IPS-15b (cell line): ENCODE measurements at regions not wholly inside any gene's neighbourhood (a gene's known extent, or its start where the extent isn't known, plus 50 kb on each side); places are given as distances from the start of the nearest gene placed in this dataset.

Experiments used
- H3K27me3 ChIP-seq: one replicate; pipeline ENCODE4 v1.6.1; 2013; ENCODE audit warnings: low read length; ENCODE audit not compliant: control insufficient read depth, insufficient read depth
- H3K36me3 ChIP-seq: one replicate; pipeline ENCODE4 v1.6.1; 2013; ENCODE audit warnings: low read length; ENCODE audit not compliant: control insufficient read depth, insufficient read depth
- H3K4me1 ChIP-seq: one replicate; pipeline ENCODE4 v1.6.1; 2013; ENCODE audit warnings: mild to moderate bottlenecking, low read length; ENCODE audit not compliant: control insufficient read depth, insufficient read depth
- H3K4me3 ChIP-seq: one replicate; pipeline ENCODE4 v1.5.1; 2013; ENCODE audit warnings: low read depth, low read length
- H3K9ac ChIP-seq: one replicate; pipeline ENCODE4 v1.6.1; 2013; ENCODE audit warnings: low read depth, mild to moderate bottlenecking, low read length
- H3K9me3 ChIP-seq: one replicate; pipeline ENCODE4 v1.6.1; 2013; ENCODE audit warnings: mild to moderate bottlenecking, low read length; ENCODE audit not compliant: control insufficient read depth, insufficient read depth

- H3K4me1 ChIP-seq, result no peaks in the 10 kb centered on the region
- H3K9me3 ChIP-seq, result no peaks in the 10 kb centered on the region
- H3K9ac ChIP-seq, result no peak overlapping the region
- H3K36me3 ChIP-seq, result no peaks in the 10 kb centered on the region
- no peaks in the 10 kb centered on the region for H3K27me3 ChIP-seq
- no peak overlapping the region for H3K4me3 ChIP-seq
These were observed 761.2 kb downstream of the MAT2B start for GRCh38 chr5:164266571-164266970.

DNA sequence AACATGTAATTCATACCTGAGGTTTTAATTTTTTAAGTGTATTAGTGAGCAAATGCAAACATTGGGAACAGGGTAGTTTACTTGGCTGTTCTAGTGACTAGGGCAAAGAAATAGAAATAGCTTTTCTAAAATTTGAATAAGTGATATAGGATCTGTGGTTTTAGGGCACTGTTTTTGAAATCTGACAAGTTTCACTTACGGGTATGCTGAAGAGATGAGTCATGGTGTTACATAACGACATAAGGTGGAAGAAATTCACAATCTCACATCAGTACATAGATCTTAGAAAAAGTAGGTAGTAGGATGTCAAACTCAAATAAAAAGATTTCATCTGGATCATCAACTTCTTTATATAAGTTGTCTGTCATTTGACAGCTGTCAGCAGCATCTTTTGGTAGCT, 772.3 kb downstream of the MAT2B start:
- Histone ChIP-seq H3K9me3 (no peaks in the 10 kb centered on the region), H3K27me3 (no peaks in the 10 kb centered on the region), H3K9ac (no peak overlapping the region), H3K36me3 (no peaks in the 10 kb centered on the region), H3K4me1 (no peaks in the 10 kb centered on the region), H3K4me3 (no peak overlapping the region)

DNA sequence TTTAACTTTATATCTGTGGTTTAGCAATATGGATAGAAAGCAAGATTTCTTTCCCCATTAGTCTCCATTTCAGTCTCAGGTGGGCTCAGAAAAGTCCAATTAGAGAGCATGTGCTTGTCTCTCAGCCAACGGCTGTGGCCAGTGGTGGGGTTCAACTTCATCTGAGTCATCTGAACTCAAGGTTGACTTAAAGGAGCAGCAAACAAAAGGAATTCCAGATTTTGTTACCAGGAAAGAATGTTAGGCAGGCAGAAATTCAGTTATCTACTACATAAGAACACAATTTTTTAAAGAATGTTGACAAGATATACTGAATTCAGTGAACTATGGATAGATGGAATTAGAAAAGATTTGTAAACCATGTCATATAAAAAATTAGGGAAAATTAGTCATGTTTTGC, 784.1 kb downstream of the MAT2B start:
- Histone ChIP-seq H3K27me3 (no peaks in the 10 kb centered on the region), H3K36me3 (no peaks in the 10 kb centered on the region), H3K9me3 (no peaks in the 10 kb centered on the region), H3K4me1 (no peaks in the 10 kb centered on the region), H3K9ac (no peak overlapping the region), H3K4me3 (no peak overlapping the region)

DNA sequence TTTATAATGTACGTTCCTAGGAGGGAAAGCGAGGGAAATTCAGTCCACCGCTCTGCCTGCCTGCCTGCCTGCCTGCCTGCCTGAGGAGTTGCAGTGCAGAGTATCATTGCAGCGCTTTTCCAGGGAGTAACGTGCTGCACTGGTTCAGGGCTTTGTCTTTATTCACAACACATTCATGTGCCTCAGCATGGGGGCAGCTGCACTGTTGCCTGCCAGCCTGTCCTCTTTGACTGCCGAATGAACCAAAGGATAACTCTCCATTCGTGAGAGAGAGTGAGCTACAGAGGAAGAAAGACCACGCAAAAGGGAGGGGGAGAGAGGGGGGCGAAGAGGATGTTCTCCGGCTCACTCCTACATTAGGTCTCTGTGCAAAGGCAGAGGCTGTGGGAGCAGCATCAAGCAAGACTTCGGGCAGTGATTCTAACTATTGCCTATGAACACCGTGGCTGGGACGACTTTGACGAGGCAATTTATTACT, 791.2 kb downstream of the MAT2B start:
- Histone ChIP-seq H3K9me3 (no peaks in the 10 kb centered on the region), H3K4me3 (peak overlapping the region; percentile 55), H3K4me1 (peaks cover 6% of the 10 kb centered on the region), H3K27me3 (no peaks in the 10 kb centered on the region), H3K36me3 (no peaks in the 10 kb centered on the region), H3K9ac (peak overlapping the region; percentile 73)

- Histone ChIP-seq H3K4me3 (no peak overlapping the region), H3K9ac (no peak overlapping the region), H3K4me1 (peaks cover 6% of the 10 kb centered on the region), H3K27me3 (no peaks in the 10 kb centered on the region), H3K36me3 (no peaks in the 10 kb centered on the region), H3K9me3 (no peaks in the 10 kb centered on the region)
These were observed 792.7 kb downstream of the MAT2B start for GRCh38 chr5:164298165-164298564.

- Histone ChIP-seq H3K9me3 (no peaks in the 10 kb centered on the region), H3K4me3 (no peak overlapping the region), H3K36me3 (no peaks in the 10 kb centered on the region), H3K9ac (no peak overlapping the region), H3K27me3 (no peaks in the 10 kb centered on the region), H3K4me1 (peaks cover 6% of the 10 kb centered on the region)
These were observed 794.9 kb downstream of the MAT2B start for GRCh38 chr5:164300295-164300694.

DNA sequence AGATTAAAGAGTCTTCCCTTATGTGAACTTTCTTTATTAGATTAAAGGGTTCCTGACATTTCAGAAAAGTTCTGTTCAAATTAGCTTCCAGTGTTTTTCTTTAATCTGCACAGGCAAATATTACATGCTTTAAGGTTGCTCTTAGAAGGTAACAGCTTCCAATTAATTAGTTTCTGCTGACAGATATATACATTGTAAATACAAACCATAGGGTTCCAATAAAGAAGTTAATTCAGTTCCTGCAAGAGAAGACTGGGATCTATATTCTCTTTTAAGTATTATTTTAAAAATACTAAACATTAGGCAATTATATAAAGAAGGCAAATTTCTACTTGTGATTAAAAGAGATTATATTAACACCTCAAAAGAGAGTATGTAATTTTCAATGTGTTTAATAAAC, 795.7 kb downstream of the MAT2B start:
- Histone ChIP-seq H3K4me3 (no peak overlapping the region), H3K27me3 (no peaks in the 10 kb centered on the region), H3K36me3 (no peaks in the 10 kb centered on the region), H3K4me1 (peaks cover 4% of the 10 kb centered on the region), H3K9me3 (no peaks in the 10 kb centered on the region), H3K9ac (no peak overlapping the region)

GRCh38 chr5:164301708-164302107, 796.3 kb downstream of the MAT2B start:
- Histone ChIP-seq H3K9ac (no peak overlapping the region), H3K9me3 (no peaks in the 10 kb centered on the region), H3K36me3 (no peaks in the 10 kb centered on the region), H3K4me3 (no peak overlapping the region), H3K4me1 (peaks cover 2% of the 10 kb centered on the region), H3K27me3 (no peaks in the 10 kb centered on the region)

DNA sequence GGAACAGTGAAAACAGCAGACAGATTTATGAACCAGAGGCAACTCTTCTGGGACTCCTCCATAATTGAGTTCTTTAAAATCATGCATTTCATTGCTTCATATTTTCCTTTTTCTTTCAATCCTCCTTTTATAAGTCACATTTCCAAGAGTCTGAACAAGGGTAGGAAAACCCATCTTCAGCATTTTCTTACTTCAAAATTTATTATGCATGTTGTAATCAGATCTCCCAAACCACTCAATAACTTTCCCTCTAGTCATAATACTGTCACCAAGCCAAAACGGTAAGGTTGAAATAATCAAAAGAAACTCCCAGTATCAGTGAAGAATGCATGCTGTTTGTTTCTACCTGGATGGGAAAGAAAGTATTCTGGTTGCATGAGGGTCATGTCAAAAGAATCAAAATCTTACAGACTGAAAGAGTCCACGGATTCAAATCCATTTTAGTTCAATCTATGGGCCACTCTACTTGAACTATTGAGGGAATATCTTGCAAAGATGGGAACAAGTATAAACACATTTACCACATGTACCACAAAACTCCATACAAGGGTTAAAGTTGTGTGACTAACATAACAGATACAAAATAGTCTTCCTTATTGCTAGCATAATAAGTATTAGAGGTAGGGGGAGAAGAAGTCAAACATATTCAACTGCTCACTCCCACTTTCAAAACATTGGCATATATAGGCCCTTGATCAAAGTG, 797.3 kb downstream of the MAT2B start:
- Histone ChIP-seq H3K27me3 (no peaks in the 10 kb centered on the region), H3K4me3 (no peak overlapping the region), H3K4me1 (no peaks in the 10 kb centered on the region), H3K9me3 (no peaks in the 10 kb centered on the region), H3K36me3 (no peaks in the 10 kb centered on the region), H3K9ac (no peak overlapping the region)

- Histone ChIP-seq H3K4me3 (no peak overlapping the region), H3K9me3 (no peaks in the 10 kb centered on the region), H3K9ac (no peak overlapping the region), H3K4me1 (no peaks in the 10 kb centered on the region), H3K36me3 (no peaks in the 10 kb centered on the region), H3K27me3 (no peaks in the 10 kb centered on the region)
These were observed 798.3 kb downstream of the MAT2B start for GRCh38 chr5:164303646-164304215.

DNA sequence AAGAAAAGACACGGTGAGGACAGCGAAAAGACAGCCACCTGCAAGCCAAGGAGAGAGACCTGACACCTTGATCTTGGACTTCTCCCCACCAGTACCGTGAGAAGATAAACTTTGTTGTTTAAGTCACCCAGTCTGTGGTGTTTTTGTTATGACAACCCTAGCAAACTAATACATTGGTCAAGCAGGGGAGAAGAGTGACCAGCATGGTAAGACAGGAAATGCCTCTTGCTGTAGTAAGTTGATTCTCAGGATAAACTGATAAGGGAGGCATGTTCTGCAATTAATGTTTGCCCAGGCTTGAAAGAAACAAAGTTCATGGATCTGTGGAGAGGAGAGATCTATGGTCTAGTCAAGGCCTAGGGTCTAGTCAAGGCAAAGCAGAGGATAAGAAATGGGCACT, 801.2 kb downstream of the MAT2B start:
- Histone ChIP-seq H3K9ac (no peak overlapping the region), H3K4me1 (no peaks in the 10 kb centered on the region)

GRCh38 chr5:164312801-164313200, 807.4 kb downstream of the MAT2B start:
- Histone ChIP-seq H3K4me1 (no peaks in the 10 kb centered on the region), H3K27me3 (no peaks in the 10 kb centered on the region), H3K36me3 (no peaks in the 10 kb centered on the region), H3K4me3 (no peak overlapping the region), H3K9me3 (no peaks in the 10 kb centered on the region), H3K9ac (no peak overlapping the region)

More for the DNA sequence above, 801.2 kb downstream of the MAT2B start:
- Histone ChIP-seq H3K36me3 (no peaks in the 10 kb centered on the region), H3K27me3 (no peaks in the 10 kb centered on the region), H3K4me3 (no peak overlapping the region), H3K9me3 (no peaks in the 10 kb centered on the region)
